B cell (primary cell): ENCODE measurements at regions not wholly inside any gene's neighbourhood (a gene's known extent, or its start where the extent isn't known, plus 50 kb on each side); places are given as distances from the start of the nearest gene placed in this dataset.
A peak's percentile ranks its signal among the peaks of the same experiment; 100 is the strongest.

ENCODE experiments used
- ATAC-seq: fragments of 200-7000 bp; cut with Tn5 transposase; one replicate; pipeline ENCODE4 v1.10.0; 2021; ENCODE audit warnings: low read depth, mild to moderate bottlenecking, moderate number of reproducible peaks, moderate library complexity
- CTCF ChIA-PET: fragments of 350-600 bp; sonication (Branson Sonifier 250); formaldehyde crosslinking; loops from one replicate; lab custom pipeline; 2021; ENCODE audit warnings: antibody characterized with exemption, inconsistent platforms; lab: Charles Lee
- POLR2A ChIA-PET: fragments of 350-600 bp; sonication (Branson Sonifier 250); formaldehyde crosslinking; loops from one replicate; lab custom pipeline; 2021; ENCODE audit warnings: antibody characterized with exemption; lab: Charles Lee
- DNase-seq: peaks from one replicate; pipeline ENCODE4 v3.0.0; 2013
- H2AFZ ChIP-seq: 2 replicates; pipeline ENCODE4 v1.6.1; 2012; ENCODE audit warnings: mild to moderate bottlenecking, low read depth, low read length; ENCODE audit not compliant: insufficient read depth, poor library complexity, severe bottlenecking
- H3K27ac ChIP-seq, 2 donors: 1 replicate in 1 of 2; 2 replicates in 1 of 2; pipeline ENCODE4 v1.5.1; 2012 to 2013; ENCODE audit warnings: low read length in 2 of 2, mild to moderate bottlenecking in 2 of 2, moderate library complexity in 1 of 2
- H3K27me3 ChIP-seq, 4 experiments: fragments of 200-600 bp in 1 of 4; sonication (generic) in 1 of 4; replicated peaks in 1 of 4; 1 replicate in 2 of 4; 2 replicates in 2 of 4; pipeline versions ENCODE4 v1.6.1 to v1.7.0; 2013 to 2016; ENCODE audit warnings: low read length in 3 of 4, mild to moderate bottlenecking in 2 of 4, mixed read lengths in 1 of 4, moderate library complexity in 1 of 4; ENCODE audit not compliant: insufficient read depth in 4 of 4, control insufficient read depth in 3 of 4; ENCODE audit errors: control extremely low read depth in 1 of 4
- H3K36me3 ChIP-seq, 2 experiments: replicated peaks in 1 of 2; 1 replicate in 1 of 2; 2 replicates in 1 of 2; pipeline versions ENCODE4 v1.6.1 to v1.7.1; 2013; ENCODE audit warnings: low read length in 1 of 2; ENCODE audit not compliant: insufficient read depth in 2 of 2, control insufficient read depth in 1 of 2; ENCODE audit errors: control extremely low read depth in 1 of 2, extremely low read depth in 1 of 2
- H3K4me1 ChIP-seq, 2 donors: fragments of 200-600 bp in 1 of 2; sonication (generic) in 1 of 2; 1 replicate in 1 of 2; 2 replicates in 1 of 2; pipeline versions ENCODE4 v1.5.1 to v1.6.1; 2013 to 2017; ENCODE audit warnings: low read length in 2 of 2; ENCODE audit not compliant: control insufficient read depth in 2 of 2, insufficient read depth in 2 of 2
- H3K4me2 ChIP-seq: replicated peaks from 2 replicates; pipeline ENCODE3; 2012; ENCODE audit warnings: mild to moderate bottlenecking, low read depth, low read length; ENCODE audit not compliant: poor library complexity, severe bottlenecking
- H3K4me3 ChIP-seq, 5 experiments: fragments of 200-600 bp in 1 of 5; sonication (generic) in 1 of 5; 1 replicate in 3 of 5; 2 replicates in 2 of 5; pipeline versions ENCODE4 v1.5.1 to v1.7.0; 2011 to 2016; ENCODE audit warnings: low read length in 4 of 5, mild to moderate bottlenecking in 4 of 5, low read depth in 2 of 5, control low read depth in 1 of 5, moderate library complexity in 1 of 5; ENCODE audit not compliant: insufficient read depth in 1 of 5; ENCODE audit errors: control extremely low read depth in 1 of 5, extremely low read depth in 1 of 5
- H3K79me2 ChIP-seq: fragments of 200-600 bp; sonication (generic); one replicate; pipeline ENCODE4 v1.6.0; 2016; ENCODE audit warnings: low read length; ENCODE audit not compliant: control insufficient read depth, insufficient read depth
- H3K9ac ChIP-seq: fragments of 200-600 bp; sonication (generic); 2 replicates; pipeline ENCODE4 v1.6.1; 2017; ENCODE audit warnings: mild to moderate bottlenecking, low read length, moderate library complexity
- H3K9me3 ChIP-seq, 3 donors: one replicate each; pipeline versions ENCODE4 v1.6.1 to v1.7.1; 2013; ENCODE audit warnings: low read length in 2 of 3; ENCODE audit not compliant: control insufficient read depth in 2 of 3, insufficient read depth in 1 of 3; ENCODE audit errors: control extremely low read depth in 1 of 3
- H4K20me1 ChIP-seq: 2 replicates; pipeline ENCODE4 v1.6.0; 2012; ENCODE audit warnings: mild to moderate bottlenecking, low read length; ENCODE audit not compliant: insufficient read depth, control insufficient read depth, poor library complexity, severe bottlenecking
- H3K27ac Mint-ChIP-seq: one replicate; pipeline ENCODE4 v1.8.0; 2021; ENCODE audit warnings: mixed read lengths
- H3K27me3 Mint-ChIP-seq: one replicate; pipeline ENCODE4 v1.8.0; 2021; ENCODE audit warnings: mixed read lengths
- H3K4me1 Mint-ChIP-seq: one replicate; pipeline ENCODE4 v1.8.0; 2021; ENCODE audit warnings: mixed read lengths
- H3K4me3 Mint-ChIP-seq: one replicate; pipeline ENCODE4 v1.8.0; 2021; ENCODE audit warnings: mixed read lengths
- H3K9me3 Mint-ChIP-seq: one replicate; pipeline ENCODE4 v1.8.0; 2022; ENCODE audit warnings: mixed read lengths; ENCODE audit not compliant: insufficient read depth
- CTCF ChIP-seq: fragments of 200-600 bp; IDR thresholded peaks from one replicate; pipeline ENCODE4 v1.8.0; 2022; ENCODE audit warnings: antibody characterized with exemption, mild to moderate bottlenecking
- EZH2 ChIP-seq: IDR thresholded peaks from 2 replicates; pipeline ENCODE4 v1.6.1; 2012; ENCODE audit warnings: borderline replicate concordance, low read depth, mild to moderate bottlenecking, moderate library complexity, low read length; ENCODE audit not compliant: insufficient read depth, poor library complexity, severe bottlenecking
- WGBS: methylation state at CpG from one replicate; pipeline ENCODE4 v1.1.5; 2013; ENCODE audit warnings: missing lambda C conversion rate; ENCODE audit not compliant: insufficient coverage; 5-methylcytosine and 5-hydroxymethylcytosine counted together
- intact Hi-C: fragments of 100-400 bp; cut with micrococcal nuclease; formaldehyde crosslinking; loops from one replicate; pipeline ENCODE4 v1.10.0; 2022

- intact Hi-C loops = no loop called here
- ChIA-PET POLR2A (interaction anchor here (5.5 kb wide), 1 partner anchor 72 kb away, joined by 41 read pairs; no protein-coding TSS in a partner anchor), CTCF (no interaction called here)
- Histone ChIP-seq H2AFZ (no peak overlapping the region), H3K4me1 (peaks cover 34 to 38% of the 10 kb centered on the region in 2 donors), H3K27ac (no peak overlapping the region), H3K27me3 (no peaks in the 10 kb centered on the region), H3K9me3 (no peaks in the 10 kb centered on the region), H3K9ac (no peak overlapping the region), H3K4me3 (no peak overlapping the region), H3K4me2 (no peak overlapping the region), H3K79me2 (no peaks in the 10 kb centered on the region), H4K20me1 (no peaks in the 10 kb centered on the region), H3K36me3 (no peaks in the 10 kb centered on the region)
- TF ChIP-seq EZH2 (no peak), CTCF (no peak)
- Mint-ChIP-seq H3K4me3 (no peak overlapping the region), H3K27ac (no peak overlapping the region), H3K9me3 (no peaks in the 10 kb centered on the region), H3K4me1 (peaks cover 39% of the 10 kb centered on the region), H3K27me3 (no peaks in the 10 kb centered on the region)
- WGBS = no CpG with 5 or more reads among the region's 2 CpGs
- DNase-seq (no peak), ATAC-seq (no peak)
Measured at GRCh38 chrX:38877366-38877765, 76.1 kb downstream of the MID1IP1 start.

- POLR2A ChIA-PET = interaction anchor here (0.8 to 5.5 kb wide), 3 partner anchors 67 to 78 kb away, joined by 3 to 41 read pairs (median 4); partner anchors contain the start of gene MID1IP1
- no peaks in the 10 kb centered on the region for H3K79me2 ChIP-seq
- H3K4me1 ChIP-seq = peaks cover 34 to 45% of the 10 kb centered on the region in 2 donors
- no peaks in the 10 kb centered on the region for H3K36me3 ChIP-seq
- DNase-seq (peak; percentile 51), ATAC-seq (no peak)
- H3K27ac ChIP-seq = peak overlapping the region; percentile 78 to 80
- CTCF ChIA-PET = interaction anchor here (0.5 to 2.4 kb wide), 8 partner anchors 12 to 1319 kb away, joined by 3 to 15 read pairs (median 4); no protein-coding TSS in a partner anchor
- no peak overlapping the region for H2AFZ ChIP-seq
- no peak for TF ChIP-seq EZH2
- TF ChIP-seq CTCF = no peak
- no peaks in the 10 kb centered on the region for H4K20me1 ChIP-seq
- no peaks in the 10 kb centered on the region for H3K9me3 ChIP-seq
- Mint-ChIP-seq H3K9me3 (no peaks in the 10 kb centered on the region), H3K27ac (peak overlapping the region; percentile 97), H3K4me3 (peak overlapping the region; percentile 75), H3K4me1 (peaks cover 44% of the 10 kb centered on the region), H3K27me3 (no peaks in the 10 kb centered on the region)
- intact Hi-C loops = no loop called here
- no CpG with 5 or more reads among the region's 4 CpGs for whole genome bisulfite sequencing
- H3K4me3 ChIP-seq = peak overlapping the region in 3 of 5 experiments; percentile 0 to 22 (median 13)
- no peak overlapping the region for H3K9ac ChIP-seq
- H3K4me2 ChIP-seq = peak overlapping the region; percentile 46
- no peaks in the 10 kb centered on the region for H3K27me3 ChIP-seq
Measured at GRCh38 chrX:38878641-38879340, 77.5 kb downstream of the MID1IP1 start.
